HCT116 (cell line): ENCODE measurements at regions not wholly inside any gene's neighbourhood (a gene's known extent, or its start where the extent isn't known, plus 50 kb on each side); places are given as distances from the start of the nearest gene placed in this dataset.
A peak's percentile ranks its signal among the peaks of the same experiment; 100 is the strongest.

Experiments
- ATAC-seq: fragments of 200-7000 bp; cut with Tn5 transposase; 2 replicates; pipeline ENCODE4 v1.9.1; 2020; ENCODE audit warnings: mild to moderate bottlenecking, moderate library complexity
- BruUV-seq: library from RNA; stranded (reverse); fragments of 400-500 nt; replicated peaks from 2 replicates; lab custom pipeline; 2021; lab: Mats Ljungman, UMichigan
- CTCF ChIA-PET: fragments of 300-600 bp; sonication (Branson Sonifier 250); formaldehyde crosslinking; loops from one replicate; lab custom pipeline; 2021; ENCODE audit warnings: antibody characterized with exemption; lab: Charles Lee
- POLR2A ChIA-PET: fragments of 300-600, 350-600 bp; sonication (Branson Sonifier 250); formaldehyde crosslinking; loops from one replicate; lab custom pipeline; 2021; ENCODE audit warnings: antibody characterized with exemption; lab: Charles Lee
- RAD21 ChIA-PET, 2 experiments: fragments of 300-600 bp; sonication (Branson Sonifier 250); formaldehyde crosslinking; loops; one replicate each; lab custom pipeline; 2023; ENCODE audit warnings: low total read pairs in 2 of 2; ENCODE audit not compliant: uncharacterized antibody in 2 of 2, unreplicated experiment in 2 of 2, low non-redundant PET in 1 of 2; lab: Charles Lee
- DNase-seq: peaks from one replicate; pipeline ENCODE4 v3.0.0-alpha.2; 2010; ENCODE audit warnings: low read depth, low spot score
- H2AFZ ChIP-seq: fragments of 200-600 bp; shearing (Covaris generic), sonication (generic); 2 replicates; pipeline ENCODE4 v1.6.1; 2017; ENCODE audit warnings: low read depth, mixed run types, mixed read lengths, antibody characterized with exemption, low read length; ENCODE audit not compliant: poor library complexity, severe bottlenecking
- H3K27ac ChIP-seq: 2 replicates; pipeline ENCODE4 v1.5.1; 2012; ENCODE audit warnings: low read depth, low read length
- H3K27me3 ChIP-seq: fragments of 200-600 bp; sonication (generic); 2 replicates; pipeline ENCODE4 v1.6.1; 2016; ENCODE audit warnings: mixed run types, low read length, mixed read lengths; ENCODE audit not compliant: insufficient read depth
- H3K36me3 ChIP-seq, 2 experiments: fragments of 200-500 bp in 1 of 2; fragments of 200-600 bp in 1 of 2; sonication (Bioruptor generic) in 1 of 2; sonication (generic) in 1 of 2; 2 replicates each; pipeline versions ENCODE4 v1.5.1 to v1.6.1; 2014 to 2016; ENCODE audit warnings: low read length in 2 of 2, inconsistent platforms in 1 of 2, mixed read lengths in 1 of 2, mixed run types in 1 of 2; ENCODE audit not compliant: insufficient read depth in 2 of 2, control insufficient read depth in 1 of 2
- H3K4me1 ChIP-seq, 2 experiments: fragments of 200-600 bp in 1 of 2; sonication (generic) in 1 of 2; 2 replicates each; pipeline versions ENCODE4 v1.5.1 to v1.6.1; 2012 to 2017; ENCODE audit warnings: low read length in 2 of 2, inconsistent platforms in 1 of 2, mild to moderate bottlenecking in 1 of 2, mixed read lengths in 1 of 2, mixed run types in 1 of 2, moderate library complexity in 1 of 2; ENCODE audit not compliant: insufficient read depth in 2 of 2, control insufficient read depth in 1 of 2
- H3K4me2 ChIP-seq: fragments of 200-600 bp; sonication (generic); 2 replicates; pipeline ENCODE4 v1.6.1; 2017; ENCODE audit warnings: mixed run types, low read length, mixed read lengths
- H3K4me3 ChIP-seq, 2 experiments: fragments of 200-600 bp in 1 of 2; sonication (generic) in 1 of 2; replicated peaks in 1 of 2; 2 replicates each; pipeline ENCODE4 v1.5.1; 2011 to 2016; ENCODE audit warnings: low read length in 2 of 2, control low read depth in 1 of 2, low read depth in 1 of 2, mild to moderate bottlenecking in 1 of 2, mixed read lengths in 1 of 2, mixed run types in 1 of 2
- H3K79me2 ChIP-seq: fragments of 200-600 bp; sonication (generic); 2 replicates; pipeline ENCODE4 v1.6.1; 2017; ENCODE audit warnings: mild to moderate bottlenecking, mixed run types, low read length, moderate library complexity, mixed read lengths; ENCODE audit not compliant: insufficient read depth
- H3K9ac ChIP-seq: fragments of 200-600 bp; sonication (generic); 2 replicates; pipeline ENCODE4 v1.6.1; 2016; ENCODE audit warnings: low read length, mixed read lengths
- H3K9me2 ChIP-seq: fragments of 200-600 bp; sonication (generic), shearing (Covaris generic); 2 replicates; pipeline ENCODE4 v1.6.1; 2017; ENCODE audit warnings: mixed run types, mild to moderate bottlenecking, moderate library complexity; ENCODE audit not compliant: insufficient read depth
- H3K9me3 ChIP-seq, 2 experiments: fragments of 200-500 bp in 1 of 2; fragments of 200-600 bp in 1 of 2; sonication (Bioruptor generic) in 1 of 2; sonication (generic) in 1 of 2; 2 replicates each; pipeline ENCODE4 v1.6.1; 2014 to 2017; ENCODE audit warnings: low read length in 2 of 2, mixed read lengths in 2 of 2, inconsistent platforms in 1 of 2, low read depth in 1 of 2, mild to moderate bottlenecking in 1 of 2, mixed run types in 1 of 2, moderate library complexity in 1 of 2; ENCODE audit not compliant: control insufficient read depth in 1 of 2, insufficient read depth in 1 of 2
- H4K20me1 ChIP-seq: fragments of 200-600 bp; sonication (generic), shearing (Covaris generic); 2 replicates; pipeline ENCODE4 v1.6.1; 2017; ENCODE audit warnings: mixed run types, mild to moderate bottlenecking, moderate library complexity; ENCODE audit not compliant: insufficient read depth
- CBX3 ChIP-seq: IDR thresholded peaks from 2 replicates; pipeline ENCODE4 v1.6.1; 2012; ENCODE audit warnings: low read depth
- CEBPB ChIP-seq: IDR thresholded peaks from 2 replicates; pipeline ENCODE4 v1.6.1; 2012; ENCODE audit warnings: low read depth
- CTCF ChIP-seq, 3 experiments: fragments of 200-600 bp in 1 of 3; sonication (generic) in 1 of 3; IDR thresholded peaks in 2 of 3; conservative IDR thresholded peaks in 1 of 3; 2 replicates each; pipeline ENCODE4 v1.5.1; 2012 to 2017; ENCODE audit warnings: low read depth in 2 of 3, low read length in 2 of 3, antibody characterized with exemption in 1 of 3, borderline replicate concordance in 1 of 3, control low read depth in 1 of 3, mild to moderate bottlenecking in 1 of 3, mixed read lengths in 1 of 3, mixed run types in 1 of 3, moderate library complexity in 1 of 3; ENCODE audit not compliant: insufficient read depth in 1 of 3
- ELF1 ChIP-seq: IDR thresholded peaks from 2 replicates; pipeline ENCODE4 v1.6.1; 2012; ENCODE audit warnings: low read depth, borderline replicate concordance
- EZH2 ChIP-seq: fragments of 200-600 bp; sonication (generic); IDR thresholded peaks from 2 replicates; pipeline ENCODE4 v1.6.1; 2017; ENCODE audit warnings: antibody characterized with exemption, mixed run types
- RAD21 ChIP-seq: IDR thresholded peaks from 2 replicates; pipeline ENCODE4 v1.6.1; 2012; ENCODE audit warnings: low read depth, mild to moderate bottlenecking
- SIN3A ChIP-seq: IDR thresholded peaks from 2 replicates; pipeline ENCODE4 v1.6.1; 2012; ENCODE audit warnings: low read depth
- ZBTB33 ChIP-seq: IDR thresholded peaks from 2 replicates; pipeline ENCODE4 v1.6.1; 2011; ENCODE audit warnings: mild to moderate bottlenecking, low read length, moderate library complexity; ENCODE audit not compliant: insufficient replicate concordance; ENCODE audit errors: extremely low read depth
- ZNF274 ChIP-seq: fragments of 200-500 bp; sonication (Bioruptor generic); IDR thresholded peaks from 2 replicates; pipeline ENCODE4 v1.6.1; 2014; ENCODE audit warnings: mild to moderate bottlenecking, low read depth, low read length, inconsistent platforms
- intact Hi-C: fragments of 100-400 bp; cut with micrococcal nuclease; formaldehyde crosslinking; loops from 2 replicates; pipeline ENCODE4 v1.10.0; 2022

- no peak for ATAC-seq
- no peak for DNase-seq
- Histone ChIP-seq H3K9me3 (no peaks in the 10 kb centered on the region), H3K4me2 (no peak overlapping the region), H3K9ac (no peak overlapping the region), H3K27me3 (no peaks in the 10 kb centered on the region), H3K4me1 (peaks cover 2 to 5% of the 10 kb centered on the region in 2 experiments; a peak in 2 of 4 replicates), H3K9me2 (no peaks in the 10 kb centered on the region), H2AFZ (no peak overlapping the region), H4K20me1 (no peaks in the 10 kb centered on the region), H3K27ac (no peak overlapping the region), H3K79me2 (no peaks in the 10 kb centered on the region), H3K36me3 (no peaks in the 10 kb centered on the region), H3K4me3 (no peak overlapping the region)
- TF ChIP-seq CTCF (IDR thresholded peaks at IDR 0.05 in 2 of 3, conservative IDR thresholded peaks at IDR 0.05 in 1 of 3; ENCODE audit: borderline replicate concordance in 1 of 3, insufficient read depth in 1 of 3, low read depth in 2 of 3, low read length in 2 of 3) (no peak), RAD21 (0 out of 2 replicates have a peak, but pooled peaks have one; percentile 3)
- BruUV-seq, result no TSS peak
- CTCF ChIA-PET, result no interaction called here
- POLR2A ChIA-PET, result no interaction called here
- intact Hi-C loops, result no loop called here
- RAD21 ChIA-PET, result no interaction called here
These were observed 105.8 kb upstream of the ANK3 start for GRCh38 chr10:60495338-60496055.

- no peaks in the 10 kb centered on the region for H3K27me3 ChIP-seq
- H3K36me3 ChIP-seq, result no peaks in the 10 kb centered on the region
- no peak overlapping the region for H2AFZ ChIP-seq
- POLR2A ChIA-PET, result no interaction called here
- H3K27ac ChIP-seq, result no peak overlapping the region
- no peaks in the 10 kb centered on the region for H4K20me1 ChIP-seq
- TF ChIP-seq CEBPB (no peak), EZH2 (no peak), ZBTB33 (no peak), SIN3A (no peak), CBX3 (no peak), RAD21 (no peak), ELF1 (no peak), ZNF274 (no peak)
- H3K79me2 ChIP-seq, result no peaks in the 10 kb centered on the region
- RAD21 ChIA-PET, result no interaction called here
- no peak overlapping the region for H3K9ac ChIP-seq
- ATAC-seq (no peak), DNase-seq (no peak)
- peaks cover 2 to 5% of the 10 kb centered on the region in 2 experiments; a peak in 2 of 4 replicates for H3K4me1 ChIP-seq
- no peak overlapping the region for H3K4me3 ChIP-seq
- H3K4me2 ChIP-seq, result no peak overlapping the region
- intact Hi-C loops, result no loop called here
- no peaks in the 10 kb centered on the region for H3K9me2 ChIP-seq
- no TSS peak for BruUV-seq
- CTCF ChIA-PET, result no interaction called here
- no peaks in the 10 kb centered on the region for H3K9me3 ChIP-seq
These were observed 105.1 kb upstream of the ANK3 start for GRCh38 chr10:60494774-60495173.
